ENCODE measurements at regions not wholly inside any gene's neighbourhood (a gene's known extent, or its start where the extent isn't known, plus 50 kb on each side); places are given as distances from the start of the nearest gene placed in this dataset.
"Not testable (repeated sequence)": the region's sequence is repeated elsewhere in the genome, so short reads cannot be mapped to it uniquely, and the experiment has no call there.

GRCh38 chr5:62041156-62041756, 264.8 kb upstream of the KIF2A start:
- no peak for DNase-seq (ENCODE audit: low read depth)

DNA sequence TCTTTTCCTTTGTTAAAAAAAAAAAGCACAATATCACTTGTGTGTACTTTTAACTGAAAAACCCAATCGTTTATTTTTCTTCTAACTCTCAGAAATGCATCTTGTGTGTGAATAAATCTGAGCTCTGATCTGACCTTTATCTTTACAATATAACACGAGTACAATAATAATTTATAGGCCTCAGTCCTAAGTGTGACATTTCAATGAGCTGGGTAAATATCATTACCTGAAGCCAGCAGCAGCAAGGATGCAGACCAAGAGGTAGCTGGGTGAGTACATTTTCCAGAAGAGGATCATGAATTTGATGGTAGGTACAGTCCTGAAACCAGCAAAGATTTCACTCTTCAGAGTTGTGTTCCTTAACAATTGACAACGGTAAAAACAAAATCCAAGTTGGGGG, 264.0 kb upstream of the KIF2A start:
- no peak for DNase-seq (ENCODE audit: low read depth)

DNA sequence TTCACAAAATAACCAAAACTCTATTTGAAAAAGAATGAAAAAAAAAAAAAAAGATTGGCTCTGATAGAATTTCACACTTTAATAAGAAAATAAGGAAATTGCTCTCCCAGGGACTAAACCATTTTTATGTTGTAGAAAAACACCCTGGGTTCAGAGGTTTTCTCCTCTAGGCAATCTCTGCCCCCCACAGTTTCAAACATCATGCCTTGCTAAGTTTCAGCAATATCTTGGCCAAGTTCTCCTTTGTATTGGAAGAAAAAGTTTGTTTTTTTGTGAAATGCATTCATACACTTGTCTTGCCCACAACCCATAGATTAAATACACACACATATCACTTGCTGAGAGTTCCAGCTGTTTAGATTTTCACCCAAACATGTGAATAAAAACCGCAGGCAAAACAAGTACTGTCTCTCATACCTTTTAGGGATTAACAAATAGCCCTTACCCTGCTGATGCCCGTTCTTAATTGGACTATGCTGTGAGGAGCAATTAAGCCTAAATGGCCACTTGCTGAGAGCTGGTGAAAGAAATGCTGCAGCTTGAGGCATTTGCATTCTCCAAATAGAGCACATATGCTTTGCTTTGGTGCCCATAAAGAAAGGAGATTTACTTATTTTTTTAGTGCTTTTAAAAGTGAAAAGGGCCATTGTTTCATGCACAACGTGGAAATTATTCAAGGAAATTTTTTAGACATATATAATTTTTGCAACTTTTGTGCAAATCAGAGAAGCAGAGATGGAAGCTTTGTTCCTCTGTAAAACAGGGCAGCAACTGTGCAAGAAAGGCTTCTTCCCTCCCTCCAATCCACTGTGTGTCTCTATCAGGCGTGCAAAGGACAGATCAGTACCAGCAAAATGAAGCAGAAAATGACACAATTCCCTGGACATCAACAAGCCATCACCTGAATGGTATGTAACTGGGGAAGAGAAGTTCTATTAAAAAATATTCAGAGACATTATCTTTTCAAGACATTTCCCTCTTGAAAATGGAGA, 262.4 kb upstream of the KIF2A start:
- DNase-seq (ENCODE audit: low read depth) = no peak

DNA sequence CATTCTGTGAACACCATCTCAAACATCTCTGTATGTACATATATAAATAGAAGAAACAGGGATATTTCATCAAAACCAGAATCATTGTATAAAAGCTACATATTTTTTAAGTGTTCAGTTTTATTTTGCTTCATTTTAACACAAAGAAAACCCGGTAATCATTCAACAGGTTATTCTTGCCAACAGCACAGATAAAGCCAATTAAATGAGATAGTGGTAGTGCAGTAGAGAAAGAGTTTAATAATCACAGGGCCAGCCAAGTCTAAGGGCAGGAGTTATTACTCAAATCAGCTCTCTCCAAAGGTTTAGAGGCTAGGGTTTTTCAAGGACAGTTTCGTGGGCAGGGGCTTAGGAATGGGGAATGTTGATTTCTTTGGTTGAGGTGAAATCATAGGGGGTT, 261.0 kb upstream of the KIF2A start:
- no peak for DNase-seq (ENCODE audit: low read depth)

GRCh38 chr5:62046191-62046590, 259.8 kb upstream of the KIF2A start:
- DNase-seq (ENCODE audit: low read depth) = no peak

DNA sequence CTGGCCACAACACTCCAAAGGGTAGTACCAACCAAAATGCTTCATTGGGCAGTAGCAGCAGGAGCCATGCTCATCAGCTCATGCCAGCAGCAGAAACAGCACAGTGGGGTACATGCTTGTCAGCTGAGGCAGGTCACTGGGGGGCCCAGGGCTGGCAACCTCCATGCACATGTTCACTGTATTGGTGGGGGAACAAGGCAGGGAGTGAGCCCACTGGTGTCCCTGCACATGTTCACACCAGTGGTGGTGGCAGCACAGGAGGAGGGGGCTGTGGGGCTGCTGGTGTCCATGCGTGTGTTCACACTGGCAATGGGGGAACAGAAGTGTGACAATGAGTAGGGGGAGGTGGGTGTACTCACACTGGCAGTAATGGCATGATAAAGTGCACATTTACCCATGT, 254.3 kb upstream of the KIF2A start:
- no peak for DNase-seq (ENCODE audit: low read depth)

DNA sequence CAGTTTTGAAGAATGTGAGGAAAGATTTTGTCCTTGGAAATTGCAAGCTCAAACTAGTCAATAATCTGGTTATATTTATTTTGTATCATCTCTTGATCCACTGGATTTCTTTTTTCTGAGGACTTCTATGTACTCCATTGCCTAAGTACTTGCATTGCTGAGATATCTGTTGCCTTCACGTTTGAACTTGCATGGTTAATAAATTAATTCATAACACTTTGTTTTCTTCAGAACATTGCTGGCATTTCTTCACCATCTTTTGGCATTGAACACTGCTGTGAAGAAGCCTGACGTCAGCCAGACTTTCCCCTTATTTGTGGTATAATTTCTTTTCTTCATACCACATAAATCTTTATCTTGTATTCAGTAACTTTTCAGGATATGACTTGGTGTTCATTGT, 246.0 kb upstream of the KIF2A start:
- no peak for DNase-seq (ENCODE audit: low read depth)

DNA sequence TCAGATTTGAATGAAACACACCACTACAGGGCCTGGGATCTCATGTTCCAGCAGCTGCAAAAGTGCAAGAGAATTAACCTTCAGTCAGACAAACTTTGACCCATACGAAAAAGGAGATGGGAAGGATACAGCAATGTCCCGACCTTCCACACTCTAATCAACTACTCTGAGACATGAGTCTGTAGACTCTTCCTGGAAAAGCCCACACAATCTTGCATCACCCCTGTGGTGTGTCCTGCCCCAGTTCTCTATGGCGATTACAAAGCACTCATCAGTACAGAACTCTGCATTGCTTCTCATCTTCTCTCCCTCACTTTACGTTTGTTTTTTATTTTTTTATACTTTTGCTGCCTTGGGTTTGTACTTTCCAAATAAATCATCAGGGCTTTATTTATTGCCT, 241.0 kb upstream of the KIF2A start:
- DNase-seq (ENCODE audit: low read depth) = no peak

GRCh38 chr5:62066761-62067277, 239.2 kb upstream of the KIF2A start:
- DNase-seq (ENCODE audit: low read depth) = no peak

GRCh38 chr5:62068554-62068953, 237.5 kb upstream of the KIF2A start:
- DNase-seq (ENCODE audit: low read depth) = no peak

- no peak for DNase-seq (ENCODE audit: low read depth)
Measured at GRCh38 chr5:62077387-62077786, 228.6 kb upstream of the KIF2A start.

DNA sequence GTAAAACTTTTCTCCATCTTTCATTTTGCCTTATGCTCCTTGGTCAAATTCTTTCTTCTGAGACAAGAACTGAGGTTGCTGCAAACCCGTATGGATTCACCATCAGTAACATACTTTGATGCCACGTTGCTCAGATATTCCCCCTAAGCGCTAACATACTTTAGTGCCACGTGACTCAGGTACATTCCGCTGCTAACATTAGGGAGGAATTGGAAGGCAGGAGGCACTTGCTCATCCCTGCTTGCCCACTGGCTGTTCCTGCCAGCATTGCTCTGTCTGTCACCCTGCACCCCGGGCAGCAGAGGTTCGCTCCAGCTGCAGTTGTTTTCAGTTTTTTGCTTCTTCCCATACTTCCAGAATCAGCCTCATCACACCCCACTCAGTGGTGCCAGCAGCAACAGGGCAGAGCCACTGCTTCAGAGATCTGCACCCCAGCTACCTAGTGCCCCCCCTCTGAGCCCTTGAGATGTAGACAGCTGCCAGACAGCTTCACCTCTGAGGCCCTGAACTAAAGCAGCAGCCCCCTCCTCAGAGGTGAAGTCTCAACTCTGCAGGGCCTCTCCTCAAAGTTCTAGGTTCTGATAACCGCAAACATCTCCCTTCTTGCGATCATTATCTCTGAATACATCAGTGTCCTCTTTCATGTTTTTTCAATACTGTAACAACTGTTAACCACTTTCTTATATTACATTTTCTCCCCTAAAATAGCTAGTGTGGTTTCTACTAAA, 228.0 kb upstream of the KIF2A start:
- no peak for DNase-seq (ENCODE audit: low read depth)

DNA sequence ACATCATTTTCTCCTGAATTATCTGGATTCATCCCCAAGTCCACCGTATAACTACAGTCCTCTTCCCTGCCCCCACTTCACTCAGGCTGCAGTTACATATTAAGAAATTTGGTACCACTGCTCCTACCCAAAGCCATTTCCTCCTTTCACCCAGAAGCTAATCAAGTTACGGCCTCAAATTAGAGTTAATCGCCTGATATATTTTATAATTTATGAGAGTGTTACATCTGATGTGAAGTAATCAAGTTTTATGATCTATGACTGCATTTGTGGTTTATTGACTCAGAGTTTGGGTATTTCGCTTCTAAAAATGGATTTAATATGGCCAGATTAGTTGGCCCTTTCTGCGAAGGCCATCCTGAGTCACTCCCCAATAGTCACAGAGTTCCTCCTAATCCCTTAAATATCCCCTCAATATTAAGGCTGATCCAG, 223.6 kb upstream of the KIF2A start:
- no peak for DNase-seq (ENCODE audit: low read depth)

GRCh38 chr5:62083247-62083646, 222.8 kb upstream of the KIF2A start:
- DNase-seq (ENCODE audit: low read depth) = no peak

GRCh38 chr5:62083661-62084060, 222.3 kb upstream of the KIF2A start:
- DNase-seq (ENCODE audit: low read depth) = no peak

DNA sequence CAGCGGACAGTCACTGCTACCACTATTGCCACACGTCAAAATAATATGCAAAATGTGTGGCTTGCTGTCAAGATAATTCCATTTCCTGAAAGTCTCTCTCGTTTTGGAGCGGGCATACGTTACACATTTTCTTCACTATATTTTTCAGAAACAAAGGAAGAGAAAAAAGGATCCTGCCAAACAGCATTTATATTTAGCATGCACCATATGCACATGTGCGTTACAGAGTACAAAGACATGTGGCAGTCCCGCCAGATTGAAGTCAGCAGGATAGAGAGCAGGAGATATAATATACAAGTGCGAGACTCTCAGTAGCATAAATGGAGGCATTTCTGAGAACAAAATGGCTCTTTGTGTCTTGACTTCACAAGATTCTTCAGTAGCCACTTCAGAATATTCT, 221.6 kb upstream of the KIF2A start:
- no peak for DNase-seq (ENCODE audit: low read depth)

GRCh38 chr5:62090953-62091352, 215.1 kb upstream of the KIF2A start:
- no peak for DNase-seq (ENCODE audit: low read depth)

DNA sequence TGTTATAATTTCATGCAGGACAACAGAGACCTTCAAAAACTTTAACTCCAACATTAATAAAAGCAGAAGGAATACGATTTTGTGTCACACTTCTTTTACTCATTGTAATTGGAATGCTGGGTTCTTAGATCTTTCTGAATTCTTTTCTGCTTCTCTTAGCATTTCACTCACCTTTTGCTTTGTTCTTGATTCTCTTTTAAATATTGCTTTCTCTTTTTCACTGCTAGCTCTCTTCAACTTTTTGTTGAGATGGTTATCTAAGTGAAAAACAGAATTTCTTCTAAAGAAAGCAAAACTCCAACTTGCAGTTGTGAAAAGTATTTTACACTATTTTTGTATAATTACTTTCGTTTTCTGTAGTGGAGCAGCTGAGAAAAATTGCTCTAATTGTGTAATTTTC, 212.6 kb upstream of the KIF2A start:
- DNase-seq (ENCODE audit: low read depth) = no peak

GRCh38 chr5:62093976-62094375, 212.0 kb upstream of the KIF2A start:
- DNase-seq (ENCODE audit: low read depth) = no peak

GRCh38 chr5:62097361-62097760, 208.6 kb upstream of the KIF2A start:
- no peak for DNase-seq (ENCODE audit: low read depth)

DNA sequence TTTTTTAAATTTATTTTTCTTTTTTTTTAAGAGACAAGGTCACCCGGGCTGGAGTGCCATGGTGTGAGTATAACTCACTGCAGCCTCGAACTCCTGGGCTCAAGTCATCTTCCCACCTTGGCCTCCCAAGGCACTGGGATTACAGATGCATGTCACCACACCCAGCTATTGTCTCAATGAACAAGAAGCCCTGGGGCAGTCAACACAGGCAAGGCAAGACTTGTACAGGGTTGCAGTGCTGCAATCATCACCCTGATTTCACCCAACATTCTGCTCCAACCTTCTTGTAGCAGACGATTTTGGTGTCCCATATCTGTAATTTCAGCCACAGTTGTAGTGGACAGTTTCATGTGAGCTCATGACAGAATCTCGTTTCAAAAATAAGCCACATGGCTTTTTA, 205.8 kb upstream of the KIF2A start:
- DNase-seq (ENCODE audit: low read depth) = no peak

DNA sequence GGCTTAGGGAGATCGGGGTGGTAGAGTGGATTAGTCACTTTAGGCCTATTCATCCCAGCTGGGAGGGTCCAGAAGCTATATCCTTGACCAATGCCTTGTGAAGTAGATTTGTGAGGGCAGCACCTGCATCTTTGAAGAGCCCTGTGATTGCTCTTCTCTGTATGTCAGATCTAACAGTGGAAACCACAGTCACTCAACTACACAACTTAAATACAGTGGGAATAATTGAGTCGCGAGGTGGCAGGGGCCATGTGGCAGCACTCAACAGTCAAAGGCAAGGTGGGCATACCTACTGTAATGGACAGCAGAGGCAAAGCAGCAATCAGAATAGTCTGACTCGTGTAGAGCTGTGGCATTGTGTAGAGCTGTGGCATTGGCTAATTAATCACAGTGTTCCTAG, 202.1 kb upstream of the KIF2A start:
- not testable (repeated sequence) for DNase-seq (ENCODE audit: low read depth)

DNA sequence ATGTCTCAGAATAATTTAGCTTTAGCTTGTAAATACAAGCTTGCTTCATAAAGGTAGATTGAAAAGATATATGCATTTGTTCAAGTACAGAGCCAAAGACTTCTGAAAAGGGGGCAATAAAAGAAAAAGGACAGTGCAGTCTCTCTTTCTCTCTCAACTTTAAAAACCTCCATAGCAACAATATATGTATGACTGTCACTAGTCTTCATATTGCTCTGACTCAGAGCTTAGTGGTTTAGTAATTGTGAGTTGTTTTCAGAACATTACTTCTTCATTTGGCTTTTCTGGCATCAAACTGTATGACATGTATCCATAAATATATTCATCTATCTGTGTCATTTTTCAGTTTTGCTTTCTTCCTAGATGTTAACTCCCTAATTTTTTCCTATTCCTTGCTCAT, 194.6 kb upstream of the KIF2A start:
- no peak for DNase-seq (ENCODE audit: low read depth)

All from T-helper 22 cell (primary cell).